PFSK-1 (cell line): ENCODE measurements at regions not wholly inside any gene's neighbourhood (a gene's known extent, or its start where the extent isn't known, plus 50 kb on each side); places are given as distances from the start of the nearest gene placed in this dataset.

Experiments used
- FOXP2 ChIP-seq: optimal IDR thresholded peaks from 2 replicates; pipeline ENCODE3; 2011; ENCODE audit warnings: borderline replicate concordance, control low read depth, inconsistent platforms; ENCODE audit not compliant: insufficient read depth; ENCODE audit errors: extremely low read length, extremely low read depth
- POLR2AphosphoS5 ChIP-seq: IDR thresholded peaks from 2 replicates; pipeline ENCODE4 v1.6.1; 2012; ENCODE audit warnings: low read depth, mild to moderate bottlenecking, control low read depth, low read length, moderate library complexity
- REST ChIP-seq, 2 experiments: IDR thresholded peaks; 2 replicates each; pipeline versions ENCODE4 v1.6.1 to v1.8.0; 2011 to 2012; ENCODE audit warnings: low read depth in 2 of 2, low read length in 2 of 2, control low read depth in 1 of 2, inconsistent platforms in 1 of 2, mild to moderate bottlenecking in 1 of 2, moderate library complexity in 1 of 2; ENCODE audit not compliant: insufficient read depth in 1 of 2
- SIN3A ChIP-seq: IDR thresholded peaks from 2 replicates; pipeline ENCODE4 v1.6.1; 2012; ENCODE audit warnings: mild to moderate bottlenecking, low read length, moderate library complexity, borderline replicate concordance; ENCODE audit not compliant: insufficient read depth
- TAF1 ChIP-seq: IDR thresholded peaks from 2 replicates; pipeline ENCODE4 v1.6.1; 2012; ENCODE audit warnings: low read length, control low read depth, borderline replicate concordance; ENCODE audit not compliant: insufficient read depth

- TF ChIP-seq FOXP2 (no peak), POLR2AphosphoS5 (no peak), TAF1 (no peak), REST (IDR thresholded peaks at IDR 0.05; ENCODE audit: insufficient read depth in 1 of 2, low read depth in 2 of 2, low read length in 2 of 2) (no peak), SIN3A (no peak)
These were observed 274.3 kb upstream of the MMS22L start for GRCh38 chr6:97557355-97557754.

- no peak for TF ChIP-seq FOXP2
- no peak for TF ChIP-seq POLR2AphosphoS5
- TF ChIP-seq REST (IDR thresholded peaks at IDR 0.05; ENCODE audit: insufficient read depth in 1 of 2, low read depth in 2 of 2, low read length in 2 of 2) = no peak
- TF ChIP-seq TAF1 = no peak
These were observed 280.5 kb upstream of the MMS22L start for GRCh38 chr6:97563529-97563928.

- no peak for TF ChIP-seq SIN3A
- no peak for TF ChIP-seq TAF1
- TF ChIP-seq FOXP2 = no peak
- TF ChIP-seq REST (IDR thresholded peaks at IDR 0.05; ENCODE audit: insufficient read depth in 1 of 2, low read depth in 2 of 2, low read length in 2 of 2) = no peak
- TF ChIP-seq POLR2AphosphoS5 = no peak
These were observed 289.9 kb upstream of the MMS22L start for GRCh38 chr6:97572943-97573342.

GRCh38 chr6:97586344-97586743, 303.3 kb upstream of the MMS22L start:
- TF ChIP-seq FOXP2 (no peak), POLR2AphosphoS5 (no peak), REST (IDR thresholded peaks at IDR 0.05; ENCODE audit: insufficient read depth in 1 of 2, low read depth in 2 of 2, low read length in 2 of 2) (no peak), TAF1 (no peak), SIN3A (no peak)

GRCh38 chr6:97591955-97592354, 308.9 kb upstream of the MMS22L start:
- no peak for TF ChIP-seq REST (IDR thresholded peaks at IDR 0.05; ENCODE audit: insufficient read depth in 1 of 2, low read depth in 2 of 2, low read length in 2 of 2)
